Activated CD4-positive, CD25-positive, alpha-beta regulatory T cell (primary cell): ENCODE measurements at regions not wholly inside any gene's neighbourhood (a gene's known extent, or its start where the extent isn't known, plus 50 kb on each side); places are given as distances from the start of the nearest gene placed in this dataset.
"Not testable (repeated sequence)": the region's sequence is repeated elsewhere in the genome, so short reads cannot be mapped to it uniquely, and the experiment has no call there.

ENCODE experiments used
- DNase-seq, 4 experiments: peaks; one replicate each; lab custom pipeline; 2025; lab: John Stamatoyannopoulos, UW

- no peak for DNase-seq
Observed at GRCh38 chr3:27779176-27779575, 57.1 kb upstream of the EOMES start.

DNA sequence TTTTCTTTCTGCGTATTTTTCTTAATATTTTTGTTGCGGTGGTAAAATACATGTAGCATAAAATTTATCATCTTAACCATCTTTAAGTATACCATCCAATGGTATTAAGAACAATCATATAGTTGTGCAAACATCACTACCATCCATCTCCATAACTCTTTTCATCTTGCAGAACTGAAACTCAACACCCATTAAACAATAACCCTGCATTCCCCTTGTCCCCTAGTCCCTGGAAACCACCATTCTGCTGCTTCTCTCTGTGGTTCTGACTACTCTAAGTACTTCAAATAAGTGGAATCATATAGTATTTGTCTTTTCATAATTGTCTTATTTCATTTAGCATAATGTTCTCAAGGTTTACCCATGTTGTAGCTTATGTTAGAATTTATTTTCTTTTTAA, 67.3 kb upstream of the EOMES start:
- DNase-seq = no peak

GRCh38 chr3:27791956-27792355, 69.8 kb upstream of the EOMES start:
- no peak for DNase-seq

DNA sequence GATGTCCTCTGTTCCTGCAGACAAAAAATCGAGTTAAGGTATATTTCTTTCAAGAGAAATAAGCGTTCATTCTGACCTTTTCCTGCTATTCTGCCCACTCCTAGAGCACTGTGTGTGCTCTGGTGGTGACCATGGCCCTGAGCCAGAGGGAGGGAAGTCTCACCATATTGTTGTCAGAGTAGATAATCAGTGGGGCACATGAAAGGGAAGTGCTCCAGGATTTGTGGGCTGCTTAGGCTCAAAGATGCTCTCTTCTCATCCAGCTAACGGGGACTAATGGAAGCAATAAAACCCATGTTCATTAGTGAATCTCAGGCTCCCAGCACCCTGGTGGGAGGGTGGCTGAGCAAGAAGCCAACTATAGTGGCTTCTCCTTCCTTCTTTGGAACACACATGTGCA, 70.7 kb upstream of the EOMES start:
- DNase-seq = no peak

DNA sequence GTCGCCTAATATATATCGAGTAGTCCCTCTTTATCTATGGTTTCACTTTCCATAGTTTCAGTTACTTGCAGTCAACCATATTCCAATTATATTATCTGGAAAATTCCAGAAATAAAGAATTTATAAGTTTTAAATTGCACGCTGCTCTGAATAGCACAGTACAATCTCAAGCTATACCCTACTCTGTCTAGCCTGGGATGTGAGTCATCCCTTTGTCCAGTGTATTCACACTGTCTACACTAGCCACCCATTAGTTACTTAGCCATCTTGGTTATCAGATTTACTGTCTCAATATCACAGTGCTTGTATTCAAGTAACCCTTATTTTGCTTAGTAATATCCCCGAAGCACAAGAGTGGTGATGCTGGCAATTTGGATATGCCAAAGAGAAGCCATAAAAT, 72.1 kb upstream of the EOMES start:
- no peak for DNase-seq

GRCh38 chr3:27796365-27796875, 74.3 kb upstream of the EOMES start:
- no peak for DNase-seq

DNA sequence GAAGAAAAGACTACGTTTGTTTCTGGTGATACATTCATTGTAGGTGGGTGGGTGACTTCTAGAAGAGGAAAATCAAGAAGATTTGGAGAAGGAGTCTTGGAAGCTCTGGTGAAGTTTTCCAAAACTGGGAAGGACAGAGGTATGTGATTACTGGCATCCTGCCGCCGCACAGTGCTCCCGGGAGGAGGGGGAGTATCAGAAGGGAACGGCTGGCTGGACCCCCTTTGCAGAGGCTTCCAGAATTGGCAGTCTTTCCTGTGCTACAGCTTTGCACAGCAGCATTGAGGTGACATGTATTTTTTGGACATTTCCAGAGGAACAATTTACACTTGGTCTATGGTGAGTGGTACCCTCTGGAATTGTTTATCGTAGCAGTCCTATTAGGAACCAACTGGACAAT, 75.7 kb upstream of the EOMES start:
- no peak for DNase-seq

- no peak for DNase-seq
Observed at GRCh38 chr3:27800261-27800660, 78.1 kb upstream of the EOMES start.

DNA sequence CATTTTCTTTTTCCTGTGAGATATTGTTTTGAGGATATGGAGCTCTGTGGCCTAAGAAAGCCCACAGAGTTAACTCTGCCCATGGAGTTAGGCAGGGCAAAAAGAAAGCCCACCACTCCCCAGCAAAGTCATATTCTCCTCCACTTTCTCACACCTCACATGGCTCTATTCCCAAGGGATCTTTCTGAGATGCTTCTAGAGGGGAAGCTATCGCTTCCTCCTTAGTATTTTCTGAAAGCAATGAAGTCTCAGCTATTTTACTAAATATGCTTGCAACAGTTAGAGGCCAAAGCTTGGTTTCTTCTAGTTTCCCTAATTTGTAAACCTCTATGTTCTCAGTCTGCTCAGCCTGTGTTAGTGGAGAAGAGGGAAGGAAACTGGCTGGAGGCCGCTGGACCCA, 80.3 kb upstream of the EOMES start:
- no peak for DNase-seq

GRCh38 chr3:27802849-27803248, 80.7 kb upstream of the EOMES start:
- DNase-seq = no peak

GRCh38 chr3:27805282-27805681, 83.2 kb upstream of the EOMES start:
- DNase-seq = no peak

GRCh38 chr3:27813255-27813654, 91.1 kb upstream of the EOMES start:
- no peak for DNase-seq

- DNase-seq = not testable (repeated sequence)
Observed at GRCh38 chr3:27821609-27822008, 99.5 kb upstream of the EOMES start.

DNA sequence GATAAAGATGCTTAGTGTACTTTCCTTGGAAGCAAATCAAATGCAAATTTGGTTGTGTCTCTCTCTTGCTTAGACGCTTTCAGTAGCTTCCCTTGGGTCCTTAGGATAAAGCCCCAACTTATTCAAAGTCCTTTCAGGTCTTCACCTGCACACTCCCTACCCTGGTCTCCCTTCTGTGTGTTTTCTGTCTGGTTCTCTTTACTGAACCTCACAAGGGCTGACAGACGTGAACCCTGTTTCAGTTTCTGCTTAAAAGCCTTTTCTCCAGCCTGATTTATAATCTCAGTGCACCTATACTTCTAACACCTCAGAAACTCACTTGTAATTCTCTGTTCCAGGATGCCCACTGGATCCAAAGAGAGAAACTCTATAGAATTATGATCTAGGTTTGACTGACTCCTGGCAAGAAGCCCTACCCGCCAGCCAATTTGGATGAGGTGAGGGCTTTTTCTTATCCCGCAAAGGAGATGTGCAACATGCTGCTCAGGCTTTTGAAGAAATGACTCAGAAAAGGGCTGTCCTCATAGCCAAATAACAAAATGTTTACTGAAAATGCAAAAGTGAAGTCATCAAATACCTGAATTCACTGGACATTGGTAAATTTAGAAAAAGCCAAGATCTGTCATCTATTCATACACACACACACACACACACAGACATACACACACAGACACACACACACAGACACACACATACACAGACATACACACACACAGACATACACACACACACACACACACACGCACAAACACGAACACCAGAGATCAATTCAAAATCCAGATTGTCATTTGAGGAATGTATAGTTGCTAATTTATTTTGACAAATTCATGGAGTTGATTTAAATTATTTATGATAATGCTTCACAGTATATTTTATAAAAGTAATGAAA, 102.4 kb upstream of the EOMES start:
- no peak for DNase-seq

DNA sequence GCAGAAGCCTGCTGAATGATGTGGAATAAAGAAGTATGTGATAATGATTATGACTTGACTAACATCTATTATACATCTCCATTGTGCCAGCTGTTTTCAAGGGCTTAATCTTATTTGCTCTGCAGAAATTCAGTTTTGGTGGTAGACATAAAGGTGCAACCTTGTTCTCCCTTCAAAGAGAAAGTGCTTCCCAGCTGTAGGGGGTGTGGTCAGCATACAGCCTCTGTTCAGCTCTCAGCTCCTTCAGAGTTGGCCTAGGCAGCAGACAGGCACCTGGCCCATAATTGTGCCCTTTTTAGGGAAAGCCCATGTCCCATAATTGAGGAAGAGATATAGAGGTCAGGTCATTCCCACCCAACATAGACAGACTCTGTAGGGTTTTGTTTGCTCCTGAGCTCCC, 104.3 kb upstream of the EOMES start:
- DNase-seq = no peak

- no peak for DNase-seq
Observed at GRCh38 chr3:27827041-27827440, 104.9 kb upstream of the EOMES start.

DNA sequence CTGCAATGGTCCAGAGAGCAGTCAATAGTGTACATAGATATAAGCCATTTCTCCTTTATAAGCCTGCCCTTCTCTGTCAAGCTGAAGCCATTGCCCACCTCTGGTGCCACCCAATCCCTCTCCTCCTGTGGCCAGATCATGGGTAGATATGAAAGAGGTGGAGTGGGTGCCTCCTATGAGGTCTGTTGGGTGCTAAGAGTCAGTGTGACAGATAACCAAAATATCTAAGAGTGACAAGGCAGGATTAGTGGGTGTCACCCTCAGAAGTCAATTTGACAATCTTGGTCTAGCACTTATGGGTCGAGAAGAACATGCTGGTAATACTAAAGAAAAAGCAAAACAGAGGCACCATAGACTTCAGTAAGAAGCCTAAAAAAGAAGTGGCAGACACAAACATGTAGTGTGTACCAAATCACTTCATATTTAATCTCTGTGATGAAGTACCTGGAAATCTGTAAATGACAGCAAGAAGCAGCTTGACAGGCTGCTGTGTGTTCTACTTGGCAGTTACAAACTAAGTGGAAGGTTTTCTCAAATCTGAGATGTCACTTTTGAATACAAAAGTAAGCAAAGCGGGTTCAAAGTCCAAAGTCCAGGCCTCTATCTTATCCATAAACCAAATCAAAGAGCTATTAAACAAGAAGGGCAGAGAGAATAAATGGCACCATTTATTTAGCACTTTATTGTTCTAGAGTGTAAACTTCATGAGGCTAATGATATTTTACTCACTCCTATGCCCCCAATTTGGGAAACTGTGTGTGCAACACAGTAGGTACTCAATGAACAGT, 118.9 kb upstream of the EOMES start:
- no peak for DNase-seq

DNA sequence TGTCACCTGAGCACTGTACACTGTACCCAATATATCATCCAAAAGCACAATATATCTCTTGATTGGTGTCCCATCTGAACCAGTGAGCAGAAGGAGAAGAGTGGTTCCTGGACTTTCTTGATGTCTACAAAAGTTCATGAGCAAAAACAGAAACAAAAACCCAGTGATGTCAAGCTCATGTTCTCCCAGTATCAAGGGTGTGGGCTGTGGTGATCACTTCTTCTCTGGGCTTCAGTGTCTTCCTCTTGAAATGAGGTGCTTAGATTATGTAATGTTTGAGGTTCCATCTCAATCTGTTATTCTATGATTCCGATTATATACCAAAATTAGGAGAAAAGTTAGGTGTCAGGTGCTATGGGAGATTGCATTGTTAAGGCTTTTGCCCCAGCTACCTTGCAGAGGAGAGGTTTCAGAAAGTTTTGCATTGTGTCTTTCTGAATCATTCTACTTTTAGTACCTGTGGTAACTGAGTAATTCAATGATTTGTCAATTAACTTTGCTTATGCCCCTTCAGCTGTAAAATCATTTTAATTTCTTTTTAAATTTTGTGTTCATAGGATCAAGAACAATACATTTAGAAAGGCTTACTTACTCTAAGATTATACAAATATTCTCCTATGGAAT, 122.0 kb upstream of the EOMES start:
- no peak for DNase-seq

DNA sequence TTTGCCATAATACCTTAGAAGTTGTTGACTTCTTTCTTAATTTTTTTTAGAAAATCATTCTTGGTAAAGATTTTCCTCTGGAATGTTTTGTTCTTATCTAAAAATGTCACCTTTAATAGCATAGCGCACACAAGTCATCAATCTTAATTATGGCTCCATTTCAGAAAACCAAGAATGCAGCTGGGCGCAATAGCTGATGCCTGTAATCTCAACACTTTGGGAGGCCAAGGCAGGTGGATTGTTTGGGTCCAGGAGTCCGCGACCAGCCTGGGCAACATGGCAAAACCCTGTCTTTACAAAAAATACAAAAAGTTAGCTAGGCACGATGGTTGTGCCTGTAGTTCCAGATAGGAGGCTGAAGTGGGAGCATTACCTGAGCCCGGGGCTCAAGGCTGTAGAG, 125.6 kb upstream of the EOMES start:
- DNase-seq = no peak

DNA sequence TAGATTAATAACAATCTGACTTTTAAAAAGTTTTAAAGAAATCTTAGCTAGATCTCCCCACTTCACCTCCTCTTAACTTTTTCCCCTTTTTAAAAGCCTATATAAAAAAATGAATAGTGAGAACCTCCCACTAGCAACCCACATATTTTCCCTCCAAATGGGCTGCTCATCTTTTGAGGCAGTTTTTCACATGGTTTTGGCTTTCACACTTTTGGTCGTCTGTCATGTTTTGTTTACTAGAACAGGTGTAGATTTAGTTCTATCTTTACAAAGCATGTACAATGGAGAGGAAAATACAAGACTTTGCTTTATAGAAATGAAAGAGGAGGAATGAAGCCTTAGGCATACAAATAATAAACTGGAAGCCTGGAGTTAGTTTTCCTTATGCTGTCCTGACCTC, 126.7 kb upstream of the EOMES start:
- DNase-seq = no peak

GRCh38 chr3:27859821-27860220, 137.7 kb upstream of the EOMES start:
- no peak for DNase-seq
